ENCODE measurements at regions not wholly inside any gene's neighbourhood (a gene's known extent, or its start where the extent isn't known, plus 50 kb on each side); places are given as distances from the start of the nearest gene placed in this dataset.

- no peak for DNase-seq (ENCODE audit: low read depth)
Observed at GRCh38 chr11:44443836-44444769, 121.4 kb upstream of the CD82 start.

GRCh38 chr11:44444770-44445321 is 120.6 kb upstream of the CD82 start:
- no peak overlapping the region for H3K4me3 ChIP-seq (ENCODE audit: control insufficient read depth, low read depth, low read length)
- DNase-seq (ENCODE audit: low read depth): no peak
- TF ChIP-seq CTCF (IDR thresholded peaks at IDR 0.05; ENCODE audit: control insufficient read depth, insufficient read depth, low read depth, low read length, missing control alignments): no peak

More at GRCh38 chr11:44443836-44444769, 121.4 kb upstream of the CD82 start:
- TF ChIP-seq CTCF (IDR thresholded peaks at IDR 0.05; ENCODE audit: control insufficient read depth, insufficient read depth, low read depth, low read length, missing control alignments): no peak
- no peak overlapping the region for H3K4me3 ChIP-seq (ENCODE audit: control insufficient read depth, low read depth, low read length)

- no peak overlapping the region for H3K4me3 ChIP-seq (ENCODE audit: control insufficient read depth, low read depth, low read length)
- DNase-seq (ENCODE audit: low read depth): no peak
- TF ChIP-seq CTCF (IDR thresholded peaks at IDR 0.05; ENCODE audit: control insufficient read depth, insufficient read depth, low read depth, low read length, missing control alignments): no peak
Observed at GRCh38 chr11:44445500-44446365, 119.7 kb upstream of the CD82 start.

GRCh38 chr11:44446366-44446762 is 119.1 kb upstream of the CD82 start:
- H3K4me3 ChIP-seq (ENCODE audit: control insufficient read depth, low read depth, low read length): no peak overlapping the region
- DNase-seq (ENCODE audit: low read depth): no peak
- TF ChIP-seq CTCF (IDR thresholded peaks at IDR 0.05; ENCODE audit: control insufficient read depth, insufficient read depth, low read depth, low read length, missing control alignments): no peak

- TF ChIP-seq CTCF (IDR thresholded peaks at IDR 0.05; ENCODE audit: control insufficient read depth, insufficient read depth, low read depth, low read length, missing control alignments): no peak
- no peak for DNase-seq (ENCODE audit: low read depth)
- H3K4me3 ChIP-seq (ENCODE audit: control insufficient read depth, low read depth, low read length): no peak overlapping the region
Observed at GRCh38 chr11:44446996-44447771, 118.3 kb upstream of the CD82 start.
